ENCODE measurements at regions not wholly inside any gene's neighbourhood (a gene's known extent, or its start where the extent isn't known, plus 50 kb on each side); places are given as distances from the start of the nearest gene placed in this dataset.

- no peak for DNase-seq (ENCODE audit: low spot score)
Measured at GRCh38 chr6:33863723-33864440, 60.1 kb upstream of the MLN start.

DNA sequence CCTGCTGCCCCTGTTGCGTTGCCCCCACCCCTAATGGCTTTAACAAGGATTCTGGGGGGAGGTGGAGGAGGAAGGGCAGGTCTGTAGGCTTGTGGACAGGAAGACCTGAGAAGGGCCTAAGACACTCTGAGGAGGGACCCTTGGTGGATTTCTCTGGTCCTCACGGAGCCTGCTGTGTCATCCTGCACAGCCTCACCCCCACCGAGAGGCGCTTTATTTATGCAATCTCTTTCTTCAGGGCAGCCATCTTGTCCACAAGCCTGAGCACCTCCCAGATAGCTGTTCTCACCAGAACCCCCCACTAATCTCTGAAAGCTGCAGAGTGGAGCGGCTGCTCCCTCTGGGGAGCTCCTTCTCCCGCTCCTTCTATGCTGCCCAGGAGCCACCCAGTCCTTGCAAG, 59.3 kb upstream of the MLN start:
- DNase-seq (ENCODE audit: low spot score), result no peak

- DNase-seq (ENCODE audit: low spot score), result no peak
Measured at GRCh38 chr6:33862536-33862935, 58.7 kb upstream of the MLN start.

- no peak for DNase-seq (ENCODE audit: low spot score)
Measured at GRCh38 chr6:33861722-33862121, 57.9 kb upstream of the MLN start.

- DNase-seq (ENCODE audit: low spot score), result peak; percentile 45
Measured at GRCh38 chr6:33860706-33861474, 57.1 kb upstream of the MLN start.

DNA sequence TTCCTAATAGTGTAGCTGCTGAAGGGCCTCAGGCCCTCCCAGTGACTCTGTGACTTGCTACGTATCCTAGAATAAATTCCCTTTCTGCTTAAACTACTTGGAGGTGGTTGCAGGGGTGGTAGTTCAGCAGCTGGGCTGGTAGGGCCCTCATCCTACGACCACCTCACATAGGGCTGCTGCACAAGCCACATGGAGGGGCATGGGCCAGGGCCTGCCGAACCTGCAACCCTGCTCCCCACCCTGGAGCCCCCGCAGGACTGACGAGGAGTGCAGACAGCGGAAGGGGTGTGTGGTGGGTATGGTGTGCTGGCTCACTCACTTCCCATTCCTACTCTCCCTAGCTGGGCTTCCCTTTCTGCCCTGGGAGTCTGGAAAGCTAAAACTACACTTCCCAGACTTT, 56.2 kb upstream of the MLN start:
- DNase-seq (ENCODE audit: low spot score), result no peak

- no peak for DNase-seq (ENCODE audit: low spot score)
Measured at GRCh38 chr6:33858804-33859505, 55.2 kb upstream of the MLN start.

DNA sequence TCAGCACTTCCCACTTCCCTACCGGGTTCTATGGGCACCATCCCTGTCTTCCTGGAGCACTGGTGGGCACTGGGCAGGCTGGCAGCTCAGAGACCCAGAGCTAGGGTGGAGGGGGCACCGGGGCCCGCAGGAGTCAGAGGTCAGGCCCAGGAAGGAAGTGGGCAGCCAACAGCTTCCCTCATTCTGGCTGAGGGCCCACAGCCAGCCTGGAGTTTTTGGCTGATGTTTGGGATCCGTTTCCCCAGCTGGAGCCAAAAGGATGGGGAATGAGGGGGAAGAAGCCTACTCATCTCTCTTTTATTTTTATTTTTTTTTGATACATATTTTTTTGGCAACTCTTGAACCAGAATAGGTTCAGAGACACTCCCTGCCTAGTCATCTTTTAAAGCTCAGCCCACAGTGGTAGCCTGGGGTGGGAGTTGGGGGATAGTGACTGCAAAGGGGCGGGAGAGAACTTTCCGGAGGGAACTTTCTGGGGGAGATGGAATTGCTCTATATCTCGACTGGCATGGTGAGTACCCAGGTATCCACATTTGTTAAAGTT, 54.2 kb upstream of the MLN start:
- DNase-seq (ENCODE audit: low spot score), result no peak

DNA sequence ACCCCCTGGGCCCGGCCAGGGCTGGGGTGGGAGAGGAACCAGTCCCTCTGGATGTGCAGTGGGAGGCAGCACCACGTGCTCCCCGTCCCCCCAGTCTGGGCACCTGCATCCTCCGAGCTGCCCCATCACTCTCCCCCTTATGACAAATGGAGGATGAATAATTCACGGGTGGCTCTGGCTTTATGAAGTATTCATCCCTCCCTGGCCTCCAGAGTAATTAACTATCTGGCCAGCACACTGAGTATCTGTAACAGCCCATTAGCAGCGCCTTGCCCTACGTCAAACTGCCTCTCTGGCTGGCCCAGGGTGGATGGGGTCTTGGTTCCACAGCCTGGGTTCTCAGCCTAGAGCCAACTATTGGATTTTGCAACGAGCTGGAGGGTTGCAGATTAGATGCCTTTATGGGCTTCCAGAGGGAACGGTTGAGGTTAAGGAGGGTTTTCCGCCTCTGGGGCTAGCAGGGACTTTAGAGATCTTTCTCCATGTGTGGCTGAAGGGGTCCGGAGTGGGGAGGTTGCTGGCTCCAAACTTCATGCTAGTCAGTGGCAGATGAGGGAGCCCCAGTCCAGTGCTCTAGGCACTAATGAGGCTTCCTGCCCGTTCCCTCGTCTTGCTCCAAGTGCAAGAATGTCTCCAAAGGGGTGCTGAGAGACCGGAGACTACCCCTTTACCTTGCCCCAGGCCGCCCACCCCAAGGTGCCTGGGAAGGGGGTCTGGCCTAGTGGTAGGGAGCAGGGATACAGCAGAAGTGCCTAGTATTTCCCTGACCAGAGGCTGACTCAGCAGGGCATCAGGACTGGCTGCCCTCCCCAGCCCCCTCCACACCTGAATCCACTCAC, 53.5 kb upstream of the MLN start:
- DNase-seq (ENCODE audit: low spot score), result no peak

GRCh38 chr6:33856655-33857054, 52.9 kb upstream of the MLN start:
- peak; percentile 69 for DNase-seq (ENCODE audit: low spot score)

DNA sequence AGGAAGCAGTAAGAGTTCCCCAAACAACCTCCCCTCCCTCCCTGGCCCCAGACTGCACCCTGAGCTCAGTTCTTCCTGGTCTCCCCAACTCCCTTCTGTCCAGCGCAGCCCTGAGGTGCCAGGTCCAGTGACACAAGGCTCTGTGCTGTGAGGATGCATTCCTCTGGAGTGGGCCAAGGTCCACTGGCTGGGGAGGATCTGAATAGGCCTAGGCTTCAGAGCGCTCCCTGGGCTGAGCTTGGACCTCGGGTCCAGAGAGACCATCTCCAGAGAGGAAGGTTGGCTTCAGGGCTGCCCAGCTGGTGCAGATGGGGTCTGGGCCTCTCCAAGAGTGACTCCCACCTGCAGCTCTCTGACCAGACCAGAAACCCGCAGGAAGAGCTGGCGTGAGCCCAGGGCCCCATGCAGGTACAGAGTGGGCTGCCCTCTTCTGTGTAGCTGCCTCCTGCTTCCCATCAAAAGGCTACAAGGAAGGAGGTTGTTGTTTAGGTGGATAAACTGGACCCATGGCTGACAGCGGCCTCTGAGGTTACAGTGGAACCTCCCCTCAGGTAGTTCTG, 52.3 kb upstream of the MLN start:
- DNase-seq (ENCODE audit: low spot score), result no peak

GRCh38 chr6:33854572-33855030, 50.8 kb upstream of the MLN start:
- DNase-seq (ENCODE audit: low spot score), result no peak

DNA sequence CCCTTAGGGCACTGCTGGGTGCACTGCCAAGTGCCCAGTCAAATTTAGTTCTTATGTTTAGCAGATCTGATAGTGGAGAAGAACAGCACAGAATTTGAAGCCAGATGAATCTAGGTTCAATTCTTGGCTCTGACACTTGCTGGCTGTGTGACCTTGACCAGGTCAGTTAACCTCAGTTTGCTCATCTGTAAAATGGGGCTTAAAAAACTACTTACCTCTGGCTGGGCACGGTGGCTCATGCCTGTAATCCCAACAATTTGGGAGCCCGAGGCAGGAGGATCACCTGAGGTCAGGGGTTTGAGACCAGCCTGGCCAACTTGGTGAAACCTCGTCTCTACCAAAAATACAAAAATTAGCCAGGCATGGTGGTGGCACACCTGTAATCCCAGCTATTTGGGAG, 49.9 kb upstream of the MLN start:
- no peak for DNase-seq (ENCODE audit: low spot score)

Data from CD4-positive, alpha-beta T cell treated with Interleukin-2 at 100 ng/mL for 4 hours (primary cell).